ENCODE measurements at regions not wholly inside any gene's neighbourhood (a gene's known extent, or its start where the extent isn't known, plus 50 kb on each side); places are given as distances from the start of the nearest gene placed in this dataset.

- no peak for TF ChIP-seq POLR2A (IDR thresholded peaks at IDR 0.05; ENCODE audit: low read length)
- no peak for TF ChIP-seq GATA1 (IDR thresholded peaks at IDR 0.05; ENCODE audit: low read depth, low read length)
These were observed 242.3 kb upstream of the SOX11 start for GRCh38 chr2:5449867-5450266.
